Left kidney (tissue), 1 donor: ENCODE measurements at regions not wholly inside any gene's neighbourhood (a gene's known extent, or its start where the extent isn't known, plus 50 kb on each side); places are given as distances from the start of the nearest gene placed in this dataset.

Experiments used
- DNase-seq: peaks from one replicate; pipeline ENCODE4 v3.0.0-alpha.2; 2013

DNA sequence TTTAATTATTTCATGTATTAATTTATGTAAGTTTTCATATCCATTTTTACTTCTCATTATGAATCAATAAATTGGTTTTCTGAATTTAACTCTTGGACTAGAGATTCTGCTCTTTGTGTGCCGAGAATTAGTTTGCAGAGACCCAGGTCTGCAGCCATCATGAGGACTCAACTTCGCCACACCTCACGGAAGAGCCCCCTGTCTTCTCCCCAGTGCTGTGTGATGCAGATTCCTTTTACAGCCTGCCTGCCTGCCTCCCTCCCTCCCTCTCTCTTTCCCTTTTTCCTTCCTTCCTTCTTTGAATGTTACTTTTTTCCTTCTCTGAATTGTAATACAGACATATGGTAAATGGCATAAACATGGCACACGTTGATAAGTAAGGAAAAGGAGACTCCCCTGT, 947.7 kb downstream of the TBC1D22A start:
- DNase-seq = no peak

DNA sequence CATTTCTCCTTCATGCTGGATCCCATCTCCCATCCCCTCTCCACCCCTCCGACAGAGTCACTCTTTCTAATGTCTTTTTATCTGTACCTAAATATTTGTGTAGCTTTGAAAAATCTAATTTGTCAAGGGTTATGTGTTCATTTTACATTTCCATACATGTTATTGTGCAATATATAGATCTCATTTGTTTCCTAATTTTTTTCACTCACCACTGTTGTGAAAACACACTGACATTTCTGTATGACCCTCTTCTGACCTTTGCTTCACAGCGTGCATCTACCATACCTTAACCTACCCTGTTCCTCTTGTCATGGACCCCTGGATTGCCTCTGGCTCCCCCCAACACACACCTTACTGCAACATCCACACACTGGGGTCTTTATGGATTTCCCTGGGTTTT, 942.9 kb downstream of the TBC1D22A start:
- no peak for DNase-seq

DNA sequence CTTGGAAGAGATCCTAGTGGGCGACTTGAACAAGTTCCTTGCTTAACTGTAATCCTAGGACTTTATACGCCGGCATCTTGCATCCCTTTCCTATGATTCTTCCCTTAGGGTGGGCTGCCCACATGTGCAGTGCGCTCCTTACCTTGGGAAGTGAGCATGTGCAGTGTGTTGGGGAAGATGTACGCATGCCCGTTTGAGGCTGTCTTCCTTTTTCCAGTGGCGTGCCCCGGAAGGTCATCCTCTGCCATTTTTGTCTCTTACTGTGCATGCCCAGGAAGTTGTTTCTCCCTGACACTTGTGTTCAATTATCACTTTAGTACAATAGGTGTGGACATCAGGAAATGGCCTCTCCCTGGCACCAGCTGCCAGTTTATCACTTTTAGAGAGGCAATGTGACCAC, 936.5 kb downstream of the TBC1D22A start:
- no peak for DNase-seq

DNA sequence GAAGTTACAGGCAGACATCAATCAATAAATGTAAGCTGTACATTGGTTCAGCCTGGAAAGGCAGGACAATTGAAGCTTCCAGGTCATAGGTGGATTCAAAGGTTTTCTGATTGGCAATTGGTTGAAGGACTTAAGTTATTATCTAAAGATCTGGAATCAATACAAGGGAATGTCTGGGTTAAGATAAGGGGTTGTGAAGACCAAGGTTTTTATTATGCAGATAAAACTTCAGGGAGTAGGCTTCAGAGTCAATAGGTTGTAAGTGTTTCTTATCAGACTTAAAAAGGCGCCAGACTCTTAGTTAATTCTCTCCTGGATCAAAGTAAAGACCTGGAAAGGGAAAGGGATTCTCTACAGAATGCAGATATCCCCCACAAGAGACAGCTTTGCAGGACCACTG, 935.4 kb downstream of the TBC1D22A start:
- DNase-seq = no peak

DNA sequence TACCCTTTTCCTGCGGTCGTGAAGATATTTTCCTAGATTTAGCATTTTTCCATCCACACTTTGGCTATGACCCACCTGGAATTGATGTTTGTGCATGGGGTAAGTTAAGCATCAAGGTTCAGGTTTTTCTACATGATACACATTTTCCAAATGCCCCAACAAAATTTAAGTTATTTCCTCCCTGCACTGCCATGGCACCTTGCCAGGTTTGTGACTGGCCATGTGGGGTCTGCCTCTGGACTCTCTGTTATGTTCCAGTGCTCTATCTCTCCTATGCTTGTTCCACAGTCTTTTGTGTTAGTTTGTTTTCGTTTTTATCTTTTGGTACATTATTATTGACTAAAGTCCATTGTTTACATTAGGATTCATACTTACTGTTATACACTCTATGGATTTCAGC, 934.3 kb downstream of the TBC1D22A start:
- no peak for DNase-seq

DNA sequence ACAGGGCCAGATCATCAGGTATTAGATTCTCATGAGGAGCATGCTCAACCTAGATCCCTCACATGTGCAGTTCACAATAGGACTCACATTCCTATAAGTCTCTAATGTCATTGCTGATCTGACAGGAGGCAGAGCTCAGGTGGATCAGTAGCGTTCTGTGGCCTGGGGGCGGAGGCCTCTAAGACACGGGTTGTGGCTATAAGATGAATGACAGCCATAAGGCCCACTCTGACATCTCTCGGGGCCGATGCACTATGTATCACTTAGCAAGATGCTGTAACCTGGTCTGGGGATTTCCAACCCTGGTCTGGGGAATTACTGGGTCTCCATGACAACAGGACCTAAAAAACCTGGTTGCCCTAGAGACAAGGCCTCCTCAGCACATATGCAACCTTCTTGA, 932.7 kb downstream of the TBC1D22A start:
- DNase-seq = no peak

DNA sequence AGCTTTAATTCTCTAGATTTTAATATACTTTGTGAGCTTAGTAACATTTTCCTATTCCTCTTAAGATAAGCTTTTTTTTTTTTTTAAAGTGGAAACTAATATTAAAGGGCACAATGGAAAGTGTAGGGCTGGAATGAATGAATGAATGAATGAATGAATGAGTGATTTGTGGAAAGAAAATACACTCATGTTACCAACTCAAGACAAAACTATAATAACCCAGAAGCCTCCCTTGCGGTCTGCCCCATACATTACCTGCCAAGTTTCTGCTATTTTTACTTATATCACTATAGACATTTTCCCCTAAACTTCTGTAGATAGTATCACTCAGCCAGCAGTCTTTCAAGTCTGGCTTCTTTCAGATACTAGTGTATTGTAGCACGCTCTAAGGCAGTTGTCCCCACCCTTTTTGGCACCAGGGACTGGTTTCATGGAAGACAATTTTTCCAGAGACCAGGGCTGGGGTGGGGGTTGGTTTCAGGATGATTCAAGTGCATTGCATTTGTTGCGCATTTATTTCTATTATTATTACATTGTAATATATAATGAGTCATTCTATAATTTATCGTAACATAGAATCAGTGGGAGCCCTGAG, 932.2 kb downstream of the TBC1D22A start:
- no peak for DNase-seq

DNA sequence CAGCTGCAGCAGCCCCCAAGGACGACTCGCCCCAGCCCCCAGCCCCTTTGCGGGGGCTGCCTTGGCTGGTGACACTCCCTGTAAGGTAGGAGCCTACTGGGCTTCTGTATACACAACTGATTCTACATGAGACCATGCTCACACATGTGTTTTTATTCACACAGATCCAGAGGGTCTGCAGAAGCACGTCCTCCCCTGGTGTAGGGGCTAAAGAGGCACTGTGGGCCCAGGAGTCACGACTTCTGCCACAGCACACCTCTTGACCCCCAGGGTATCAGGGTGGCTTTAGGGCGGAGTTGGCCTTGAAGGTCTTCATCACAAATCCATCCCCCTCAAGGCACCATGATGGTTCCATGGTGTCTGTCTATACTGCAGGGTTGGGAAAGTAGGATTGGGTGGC, 931.2 kb downstream of the TBC1D22A start:
- no peak for DNase-seq

DNA sequence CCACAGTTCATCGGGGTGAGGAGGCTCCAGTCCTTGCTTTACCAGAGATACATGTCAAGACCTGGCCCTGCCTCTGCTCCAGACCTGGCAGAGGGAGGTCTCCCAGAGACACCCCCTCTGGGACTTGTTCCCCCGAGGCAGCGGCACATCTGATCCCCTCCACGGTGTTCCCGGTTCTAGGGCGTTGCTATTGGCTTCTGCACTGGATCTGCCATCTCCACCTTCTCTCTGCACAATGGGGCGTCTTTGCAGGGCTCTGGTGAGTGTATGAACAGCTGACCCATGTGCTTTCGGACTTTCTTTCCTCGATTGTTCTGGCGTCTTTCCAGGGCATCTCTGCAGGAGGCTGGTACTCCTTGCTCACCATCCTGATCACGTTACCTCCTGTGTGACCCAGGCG, 930.4 kb downstream of the TBC1D22A start:
- no peak for DNase-seq

DNA sequence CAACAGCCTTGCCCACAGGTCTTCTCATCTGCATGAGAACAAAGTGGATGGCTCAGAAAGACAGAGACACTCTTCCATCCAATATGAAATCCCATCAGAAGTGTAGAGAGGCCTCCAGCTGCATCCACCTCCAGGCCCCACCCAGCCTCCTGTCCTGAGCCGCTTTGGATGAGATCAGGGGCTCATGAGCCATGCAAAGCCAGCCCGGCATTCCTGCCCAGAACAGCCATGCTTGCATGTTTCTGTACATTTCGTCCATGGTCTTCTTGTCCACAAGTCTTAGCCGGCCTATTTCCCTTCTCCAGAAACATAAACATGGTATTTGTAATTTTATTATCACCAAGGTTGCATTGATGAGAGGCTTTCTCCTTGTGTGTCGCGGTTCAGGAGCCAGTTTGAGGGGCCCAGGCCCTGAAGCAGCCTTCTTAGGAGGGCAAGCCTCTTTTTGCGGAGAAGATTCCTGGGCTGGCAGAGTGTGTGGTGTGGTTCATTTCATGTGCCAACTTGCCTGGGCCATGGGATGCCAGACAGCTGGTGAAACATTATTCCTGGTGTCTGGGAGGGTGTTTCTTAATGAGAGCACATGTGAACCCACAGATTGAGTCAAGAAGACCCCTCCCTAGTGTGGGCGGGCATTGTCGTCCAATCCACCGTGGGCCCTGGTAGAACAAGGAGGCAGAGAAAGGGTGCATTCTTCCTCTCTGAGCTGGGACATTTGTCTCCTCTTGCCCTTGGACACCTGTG, 928.9 kb downstream of the TBC1D22A start:
- DNase-seq = no peak

DNA sequence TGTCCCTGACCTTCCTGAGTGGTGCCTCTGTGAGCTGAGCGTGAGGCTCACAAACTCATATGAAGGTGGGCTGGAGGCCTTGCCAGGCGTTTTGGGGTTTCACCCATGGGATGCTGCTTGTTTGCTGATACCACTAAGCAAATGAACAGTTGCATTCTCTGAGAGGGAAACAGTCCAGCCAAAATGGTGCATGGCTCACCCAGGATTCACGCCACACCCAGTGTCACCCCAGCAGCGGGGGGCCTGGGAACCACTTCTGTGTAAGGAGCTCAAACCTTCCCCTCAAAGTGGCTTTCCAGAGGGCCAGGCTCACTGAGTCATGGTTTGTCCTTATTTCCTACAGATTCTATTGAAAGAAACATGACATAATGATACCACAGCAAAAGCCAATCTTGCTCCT, 928.1 kb downstream of the TBC1D22A start:
- no peak for DNase-seq

DNA sequence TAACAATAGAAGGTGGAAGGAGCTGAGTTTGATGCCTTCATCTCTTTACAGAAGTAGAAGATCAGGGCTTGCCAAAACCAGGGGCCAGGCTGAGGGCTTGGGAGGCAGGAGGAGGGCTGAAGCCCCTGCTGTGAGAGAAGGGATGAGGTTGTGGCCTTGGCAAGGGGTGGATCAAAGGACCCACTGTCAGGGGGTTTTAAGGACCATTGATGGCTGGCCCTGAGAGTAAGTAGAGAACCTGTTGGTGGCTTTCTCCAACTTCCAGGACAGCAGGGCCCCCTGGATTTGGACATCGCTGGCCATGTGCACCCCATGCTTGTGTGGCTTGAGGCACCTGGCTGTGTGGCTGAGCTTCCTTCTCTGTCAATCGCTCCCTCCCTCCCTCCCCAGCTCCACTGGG, 927.7 kb downstream of the TBC1D22A start:
- no peak for DNase-seq

DNA sequence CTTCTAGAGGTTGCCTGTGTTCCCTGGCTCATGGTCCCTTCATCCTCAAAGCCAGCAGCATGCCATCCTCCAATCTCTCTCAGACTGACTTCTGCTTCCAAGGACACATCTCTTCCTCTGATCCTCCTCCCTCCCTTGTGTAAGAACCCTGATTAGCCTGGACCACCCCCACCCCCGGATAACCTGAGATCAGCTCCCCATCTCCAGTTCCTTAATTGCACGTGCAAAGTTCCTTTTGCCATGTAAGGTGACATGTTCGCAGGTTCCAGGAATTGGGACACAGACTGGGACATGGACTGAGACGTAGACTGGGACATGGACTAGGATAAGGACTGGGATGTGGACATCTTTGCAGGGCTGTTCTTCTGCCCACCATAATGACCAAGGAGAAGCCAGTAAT, 925.3 kb downstream of the TBC1D22A start:
- DNase-seq = no peak

DNA sequence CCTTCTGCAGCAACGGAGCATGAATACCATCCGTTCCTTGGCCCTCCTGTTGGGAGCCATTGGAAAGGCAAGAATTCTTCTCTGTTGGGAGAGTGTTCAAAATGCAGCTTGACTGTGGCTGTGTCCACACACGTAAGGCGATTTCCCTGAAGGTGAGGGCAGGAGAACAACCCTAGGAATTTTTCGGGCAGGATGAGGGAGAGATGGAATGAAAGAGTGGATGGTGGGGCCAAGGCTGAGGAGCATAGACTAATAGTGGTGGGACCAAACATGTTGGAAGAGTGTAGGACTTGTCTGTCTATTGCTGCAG, 924.9 kb downstream of the TBC1D22A start:
- DNase-seq = no peak

DNA sequence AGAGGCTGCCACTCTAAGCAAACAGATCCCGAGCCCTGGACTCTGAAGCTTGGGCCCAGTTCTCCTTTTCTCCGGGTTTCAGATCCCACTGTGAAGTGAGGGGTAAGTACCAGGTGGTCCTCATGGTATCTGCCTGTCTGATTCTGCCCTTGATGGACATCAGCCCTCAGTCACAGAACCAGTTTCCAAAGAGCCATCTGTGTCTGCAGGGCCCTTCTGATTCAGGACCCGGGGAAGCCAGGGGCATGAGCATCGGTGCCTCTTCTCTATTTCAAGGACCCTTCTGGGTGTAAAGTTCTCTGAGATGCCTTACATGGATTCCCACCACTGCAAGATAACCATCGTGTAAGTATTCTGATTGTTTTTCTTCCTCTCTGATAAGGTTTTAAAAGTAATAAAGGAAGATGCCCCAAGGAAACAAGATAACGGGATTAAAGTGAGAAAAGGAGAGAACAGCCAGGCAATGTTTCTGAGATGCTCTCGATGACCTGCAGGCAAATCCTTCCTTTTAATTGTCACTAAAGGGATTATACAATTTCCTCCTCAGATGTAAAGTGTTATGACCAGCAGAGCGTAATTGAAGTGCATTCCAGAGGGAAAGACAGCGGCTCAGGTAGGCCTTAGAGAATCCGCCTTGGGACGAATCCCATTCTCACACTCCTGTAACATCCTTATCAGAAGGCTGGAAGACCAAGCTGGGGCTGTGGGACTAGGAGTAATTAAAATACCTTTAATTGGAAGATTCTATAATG, 924.3 kb downstream of the TBC1D22A start:
- no peak for DNase-seq

DNA sequence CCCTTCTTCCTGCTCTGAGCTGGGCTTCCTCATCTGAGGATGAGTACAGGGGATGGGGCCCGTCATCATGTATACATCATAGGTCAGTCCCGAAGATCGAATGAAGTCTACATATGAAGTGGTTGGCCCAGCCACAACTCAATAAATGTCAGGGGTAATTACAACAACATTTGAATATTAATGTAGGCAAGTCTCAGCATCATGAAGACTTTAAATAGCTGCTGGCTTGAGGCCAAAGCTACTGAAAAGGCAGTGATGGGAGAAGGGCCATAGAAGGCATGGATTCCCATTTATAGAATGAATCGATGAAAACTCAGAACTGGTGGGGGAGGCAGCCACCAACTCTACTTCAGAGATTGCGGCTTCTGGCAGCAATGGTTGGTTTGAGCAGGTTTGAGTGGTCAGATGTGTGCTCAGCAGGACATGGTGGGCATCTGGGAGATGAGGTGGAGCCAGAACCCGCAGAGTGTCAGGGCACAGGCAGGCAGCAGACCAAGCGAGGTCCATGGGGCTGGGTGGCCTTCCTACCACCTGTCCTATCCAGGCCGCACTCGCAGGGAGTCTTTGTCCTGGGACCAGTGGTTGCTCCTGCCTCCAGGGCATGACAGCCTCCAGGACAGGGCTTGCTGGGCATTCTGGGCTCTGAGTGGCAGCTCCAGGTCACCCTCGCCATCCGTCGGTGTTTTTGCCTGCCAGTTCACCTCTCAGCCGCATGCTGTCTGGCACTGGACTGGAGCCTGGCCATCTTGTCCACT, 919.1 kb downstream of the TBC1D22A start:
- no peak for DNase-seq

DNA sequence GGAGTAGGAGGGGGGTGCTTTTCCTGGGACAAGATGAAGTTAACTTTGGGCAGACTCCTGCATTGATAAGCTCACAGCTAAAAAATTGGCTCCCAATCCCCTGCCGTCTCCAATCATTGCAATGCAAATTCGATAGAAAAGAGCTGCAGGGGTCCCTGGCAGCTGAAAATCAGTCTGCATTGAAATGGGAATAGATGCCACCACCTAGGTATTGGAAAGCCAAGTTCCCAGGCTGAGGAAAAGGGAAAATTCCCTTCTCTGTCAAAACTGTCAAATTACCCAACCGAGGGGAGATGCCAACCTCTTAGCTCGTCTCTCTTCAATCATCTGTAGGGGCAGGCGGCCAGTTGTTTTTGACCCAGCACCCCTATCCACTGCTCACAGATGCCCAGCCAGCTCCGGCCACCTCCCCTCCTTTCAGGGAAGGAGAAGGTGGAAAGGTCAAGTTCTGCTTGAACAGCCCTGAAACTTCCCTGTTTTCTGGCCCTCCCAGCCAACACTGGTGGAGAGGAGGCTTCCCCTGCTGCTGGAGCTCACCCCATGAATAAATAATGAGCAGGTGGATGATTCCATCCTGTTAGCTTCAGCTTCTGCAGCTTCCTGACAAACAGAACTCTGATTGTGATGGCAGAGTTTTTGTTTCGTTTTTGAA, 916.3 kb downstream of the TBC1D22A start:
- no peak for DNase-seq

DNA sequence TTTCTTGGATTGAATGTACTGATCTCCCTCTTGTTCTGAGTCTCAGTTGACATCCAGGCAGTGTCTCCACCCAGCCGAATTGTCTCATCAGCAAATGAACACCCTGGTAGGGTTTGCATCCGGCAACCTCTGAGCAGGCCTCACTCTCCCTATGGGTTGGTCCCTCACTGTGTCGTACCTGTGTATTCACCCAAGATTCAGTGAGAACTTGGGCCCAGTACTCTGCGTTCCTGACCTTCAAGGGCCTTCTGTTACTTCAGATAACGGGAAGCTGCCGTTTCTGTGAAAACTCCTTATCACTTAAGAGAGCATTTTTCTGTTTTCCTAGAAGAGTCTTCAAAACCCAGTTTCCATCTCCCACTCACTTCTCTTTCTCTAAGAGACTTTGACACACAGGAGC, 915.6 kb downstream of the TBC1D22A start:
- no peak for DNase-seq

DNA sequence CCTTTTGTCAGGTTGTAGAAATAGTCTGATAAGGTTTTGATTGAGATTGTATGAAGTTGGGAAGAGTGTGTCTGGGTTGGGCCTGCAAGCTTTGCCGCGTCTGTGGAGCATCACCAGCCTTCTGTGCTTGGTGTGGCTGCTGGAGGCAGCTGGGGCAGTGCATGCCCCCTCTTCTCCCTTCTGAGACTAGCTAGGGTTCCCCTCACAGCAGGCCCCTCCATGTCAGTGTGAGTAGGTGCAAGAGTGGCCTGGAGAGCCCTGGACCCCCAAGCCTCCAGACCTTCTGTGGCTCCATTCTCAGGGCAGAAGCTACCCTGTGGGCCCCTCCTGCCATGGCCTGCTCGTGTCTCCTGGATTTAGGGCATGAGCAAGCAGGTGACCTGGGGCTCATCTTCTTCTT, 914.2 kb downstream of the TBC1D22A start:
- no peak for DNase-seq

DNA sequence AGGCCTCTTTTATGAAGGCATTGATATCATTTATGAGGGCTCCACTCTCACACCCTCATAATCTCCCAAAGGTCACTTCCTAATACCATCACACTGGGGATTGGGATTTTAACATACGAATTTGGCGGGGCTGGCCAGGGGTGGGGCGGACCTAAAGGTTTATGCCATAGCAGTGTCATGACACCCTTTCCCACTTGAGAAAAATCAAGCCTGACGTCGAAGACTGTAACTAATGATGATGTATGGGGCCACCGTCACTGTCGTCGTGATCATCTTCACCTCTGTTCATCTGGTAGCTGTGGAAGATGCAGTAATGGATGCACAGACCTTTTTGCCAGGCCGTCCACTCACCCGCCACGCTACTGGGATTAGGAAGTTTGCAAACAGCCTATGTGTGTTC, 912.1 kb downstream of the TBC1D22A start:
- no peak for DNase-seq

DNA sequence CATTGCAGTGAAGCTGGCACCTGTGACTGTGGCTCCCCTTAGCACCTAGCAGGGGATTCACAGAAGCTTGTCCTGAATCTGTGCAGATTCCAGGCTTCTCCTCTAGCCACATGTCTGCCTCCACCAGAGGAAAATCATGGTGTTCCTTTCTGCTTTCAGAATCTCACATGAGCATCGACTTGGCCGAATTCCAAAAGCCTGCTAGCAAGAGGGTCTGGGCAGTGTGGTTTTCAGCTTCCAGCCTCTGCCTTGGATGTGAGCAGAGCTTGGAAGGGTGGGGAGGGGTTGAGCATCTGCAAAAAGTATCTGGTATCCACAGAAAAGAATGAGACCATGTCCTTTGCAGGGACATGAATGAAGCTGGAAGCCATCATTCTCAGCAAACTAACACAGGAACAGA, 911.1 kb downstream of the TBC1D22A start:
- DNase-seq = peak; percentile 8

DNA sequence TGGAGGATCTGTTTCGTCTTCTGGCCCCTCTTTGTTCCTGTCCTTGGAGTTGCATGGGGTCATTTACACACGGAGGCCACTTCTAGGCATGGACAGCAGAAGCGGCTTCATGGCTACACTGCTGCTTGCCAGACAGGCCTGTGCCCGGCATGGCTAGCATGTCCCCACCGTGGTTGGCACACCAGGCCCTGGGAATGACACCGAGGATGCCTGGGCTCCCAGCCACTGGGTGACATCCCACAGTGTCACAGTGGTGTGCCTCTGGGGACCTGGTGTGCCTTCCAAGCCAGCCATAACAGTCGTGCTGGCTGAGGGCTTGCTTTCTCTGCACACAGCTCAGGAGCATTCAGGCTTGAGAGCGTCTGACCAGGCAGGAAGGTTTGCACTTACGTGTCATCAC, 910.1 kb downstream of the TBC1D22A start:
- no peak for DNase-seq

DNA sequence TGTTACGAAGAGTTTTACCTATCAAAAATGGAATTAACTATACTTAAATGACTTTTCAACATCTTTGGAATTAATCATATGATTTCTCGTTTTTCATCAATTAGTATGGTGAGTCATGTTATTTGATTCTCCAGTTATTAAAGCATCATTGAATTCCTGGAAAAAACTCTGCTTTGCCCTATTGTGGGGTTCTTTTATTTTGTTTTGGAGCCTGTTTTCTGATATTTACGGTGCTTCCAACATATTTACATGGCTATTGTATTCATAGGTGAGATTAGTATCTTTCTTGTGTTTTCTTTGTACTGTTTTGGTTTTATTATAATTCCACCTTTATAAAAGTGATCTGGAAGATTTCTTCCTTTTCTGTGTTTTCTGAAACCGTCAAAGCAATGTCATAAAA, 902.7 kb downstream of the TBC1D22A start:
- DNase-seq = no peak
